ENCODE measurements at regions not wholly inside any gene's neighbourhood (a gene's known extent, or its start where the extent isn't known, plus 50 kb on each side); places are given as distances from the start of the nearest gene placed in this dataset.

DNA sequence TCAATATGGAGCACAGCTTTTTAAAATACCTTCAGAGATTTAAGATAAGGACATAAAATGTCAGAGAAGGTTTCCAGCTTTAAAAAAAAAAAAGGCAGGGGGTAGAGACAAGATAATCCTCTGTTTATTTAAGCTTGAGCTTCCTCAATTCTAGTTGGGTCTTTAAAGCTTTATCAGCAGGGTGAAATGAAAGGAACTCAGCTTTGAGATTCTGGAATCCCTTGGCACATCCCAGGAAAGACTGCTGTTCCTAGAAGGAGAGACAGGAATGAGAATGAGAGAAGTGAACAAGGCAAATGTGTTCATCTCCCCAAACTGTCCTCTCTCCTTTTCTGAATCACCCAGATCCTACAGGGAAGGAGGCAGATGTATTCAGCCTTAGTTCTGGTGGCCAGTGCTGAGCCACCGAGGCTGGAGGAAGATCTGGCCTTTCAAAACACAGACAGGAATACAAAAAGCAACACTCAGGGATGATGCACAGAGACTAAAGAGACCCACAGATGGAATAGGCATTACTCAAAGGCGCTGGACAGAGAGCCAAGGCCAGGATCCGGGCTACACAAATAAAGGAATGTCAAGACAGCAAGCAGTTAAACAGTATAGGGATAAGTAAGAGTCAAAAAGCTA, 385.8 kb upstream of the DUSP10 start:
- no peaks in the 10 kb centered on the region for H3K27me3 ChIP-seq
- no peak overlapping the region for H3K4me3 ChIP-seq
- no peak for DNase-seq
- 76 to 85% (median 82%) methylated on average over 3 of the region's 3 CpGs for WGBS, 5 donors
- H3K27ac ChIP-seq = no peak overlapping the region
- H3K36me3 ChIP-seq = no peaks in the 10 kb centered on the region
- H3K9me3 ChIP-seq = no peaks in the 10 kb centered on the region
- TF ChIP-seq, protein P1, sequence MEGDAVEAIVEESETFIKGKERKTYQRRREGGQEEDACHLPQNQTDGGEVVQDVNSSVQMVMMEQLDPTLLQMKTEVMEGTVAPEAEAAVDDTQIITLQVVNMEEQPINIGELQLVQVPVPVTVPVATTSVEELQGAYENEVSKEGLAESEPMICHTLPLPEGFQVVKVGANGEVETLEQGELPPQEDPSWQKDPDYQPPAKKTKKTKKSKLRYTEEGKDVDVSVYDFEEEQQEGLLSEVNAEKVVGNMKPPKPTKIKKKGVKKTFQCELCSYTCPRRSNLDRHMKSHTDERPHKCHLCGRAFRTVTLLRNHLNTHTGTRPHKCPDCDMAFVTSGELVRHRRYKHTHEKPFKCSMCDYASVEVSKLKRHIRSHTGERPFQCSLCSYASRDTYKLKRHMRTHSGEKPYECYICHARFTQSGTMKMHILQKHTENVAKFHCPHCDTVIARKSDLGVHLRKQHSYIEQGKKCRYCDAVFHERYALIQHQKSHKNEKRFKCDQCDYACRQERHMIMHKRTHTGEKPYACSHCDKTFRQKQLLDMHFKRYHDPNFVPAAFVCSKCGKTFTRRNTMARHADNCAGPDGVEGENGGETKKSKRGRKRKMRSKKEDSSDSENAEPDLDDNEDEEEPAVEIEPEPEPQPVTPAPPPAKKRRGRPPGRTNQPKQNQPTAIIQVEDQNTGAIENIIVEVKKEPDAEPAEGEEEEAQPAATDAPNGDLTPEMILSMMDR (IDR thresholded peaks at IDR 0.05) = no peak
- TF ChIP-seq POLR2AphosphoS5 (IDR thresholded peaks at IDR 0.05) (no peak), POLR2A (IDR thresholded peaks at IDR 0.05) (no peak), EP300 (IDR thresholded peaks at IDR 0.05) (no peak)
- H3K4me1 ChIP-seq = no peaks in the 10 kb centered on the region
- intact Hi-C loops (cut with DNase I; ENCODE audit: low total_unique reads) = no loop called here

- no peak for DNase-seq
- no peaks in the 10 kb centered on the region for H3K36me3 ChIP-seq
- no peaks in the 10 kb centered on the region for H3K27me3 ChIP-seq
- H3K4me3 ChIP-seq = no peak overlapping the region
- intact Hi-C loops (cut with DNase I; ENCODE audit: low total_unique reads) = no loop called here
- WGBS, 5 donors = 61 to 83% (median 80%) methylated on average over 2 of the region's 2 CpGs
- H3K9me3 ChIP-seq = no peaks in the 10 kb centered on the region
- TF ChIP-seq POLR2A (IDR thresholded peaks at IDR 0.05) (no peak), EP300 (IDR thresholded peaks at IDR 0.05) (no peak), POLR2AphosphoS5 (IDR thresholded peaks at IDR 0.05) (no peak)
- TF ChIP-seq, protein P1 (IDR thresholded peaks at IDR 0.05) = no peak
- H3K4me1 ChIP-seq = no peaks in the 10 kb centered on the region
- no peak overlapping the region for H3K27ac ChIP-seq
Observed at GRCh38 chr1:222127096-222127495, 385.2 kb upstream of the DUSP10 start.

- TF ChIP-seq POLR2AphosphoS5 (IDR thresholded peaks at IDR 0.05) (no peak), POLR2A (IDR thresholded peaks at IDR 0.05) (no peak), EP300 (IDR thresholded peaks at IDR 0.05) (no peak)
- TF ChIP-seq, protein P1 (IDR thresholded peaks at IDR 0.05) = no peak
- Histone ChIP-seq H3K4me3 (no peak overlapping the region), H3K36me3 (no peaks in the 10 kb centered on the region), H3K9me3 (no peaks in the 10 kb centered on the region), H3K4me1 (no peaks in the 10 kb centered on the region), H3K27ac (no peak overlapping the region), H3K27me3 (no peaks in the 10 kb centered on the region)
- intact Hi-C loops (cut with DNase I; ENCODE audit: low total_unique reads) = no loop called here
- whole genome bisulfite sequencing, 5 donors = 36 to 56% (median 50%) methylated on average over 4 of the region's 4 CpGs
- DNase-seq = peak in 1 of 2 donors; percentile 12
Observed at GRCh38 chr1:222126052-222126451, 384.2 kb upstream of the DUSP10 start.

DNA sequence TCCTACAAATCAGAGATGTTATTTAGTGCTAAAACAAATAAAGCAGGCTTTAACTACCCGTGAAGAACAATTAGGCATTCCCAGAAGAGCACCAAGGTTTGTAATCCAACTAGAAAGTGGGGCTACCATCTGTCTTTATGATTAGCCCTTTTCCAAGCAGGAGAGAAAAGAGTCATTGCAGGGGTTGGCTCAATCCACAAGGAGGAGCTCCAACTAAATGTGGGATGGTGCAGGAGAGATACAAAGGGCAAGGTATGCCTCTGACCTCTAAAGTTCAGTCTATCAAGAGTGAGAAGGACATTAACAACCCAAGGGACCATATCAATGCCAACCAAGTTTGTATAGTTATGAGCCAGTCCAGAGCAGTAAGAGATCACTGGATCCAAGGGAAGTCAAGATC, 382.7 kb upstream of the DUSP10 start:
- no peak for DNase-seq
- no peak overlapping the region for H3K27ac ChIP-seq
- WGBS, 5 donors = 34 to 50% (median 47%) methylated on average over 1 of the region's 1 CpG
- H3K4me3 ChIP-seq = no peak overlapping the region
- TF ChIP-seq POLR2A (IDR thresholded peaks at IDR 0.05) (no peak), EP300 (IDR thresholded peaks at IDR 0.05) (no peak), POLR2AphosphoS5 (IDR thresholded peaks at IDR 0.05) (no peak)
- TF ChIP-seq, protein P1 (IDR thresholded peaks at IDR 0.05) = no peak
- intact Hi-C loops (cut with DNase I; ENCODE audit: low total_unique reads) = no loop called here
- no peaks in the 10 kb centered on the region for H3K4me1 ChIP-seq
- H3K36me3 ChIP-seq = no peaks in the 10 kb centered on the region
- H3K9me3 ChIP-seq = no peaks in the 10 kb centered on the region
- no peaks in the 10 kb centered on the region for H3K27me3 ChIP-seq

Measured in stomach (tissue), 8 donors.